H1 (cell line): ENCODE measurements at regions not wholly inside any gene's neighbourhood (a gene's known extent, or its start where the extent isn't known, plus 50 kb on each side); places are given as distances from the start of the nearest gene placed in this dataset.

ENCODE experiments used
- RNF2 ChIP-seq: fragments of 200-900, 300-1000 bp; sonication (generic); IDR thresholded peaks from 2 replicates; pipeline ENCODE4 v1.7.1; 2016; ENCODE audit warnings: borderline replicate concordance, low read depth, mild to moderate bottlenecking, antibody characterized with exemption, low read length; ENCODE audit not compliant: poor library complexity, severe bottlenecking; ENCODE audit errors: missing control alignments

GRCh38 chr21:32216293-32216692, 62.6 kb downstream of the MIS18A start (continued):
- TF ChIP-seq RNF2: no peak
